Fibroblast of lung (primary cell): ENCODE measurements at regions not wholly inside any gene's neighbourhood (a gene's known extent, or its start where the extent isn't known, plus 50 kb on each side); places are given as distances from the start of the nearest gene placed in this dataset.

ENCODE experiments used
- EZH2 ChIP-seq: IDR thresholded peaks from 2 replicates; pipeline ENCODE4 v1.5.1; 2012; ENCODE audit warnings: low read length, control low read depth, mild to moderate bottlenecking; ENCODE audit errors: missing control alignments
- TF ChIP-seq, protein P1 (sequence below), 2 donors: IDR thresholded peaks in 1 of 2; conservative IDR thresholded peaks in 1 of 2; 1 replicate in 1 of 2; 2 replicates in 1 of 2; pipeline ENCODE4 v1.5.1; 2011 to 2012; ENCODE audit warnings: low read length in 2 of 2, control low read depth in 1 of 2, inconsistent platforms in 1 of 2, low read depth in 1 of 2, mild to moderate bottlenecking in 1 of 2

- TF ChIP-seq, protein P1, sequence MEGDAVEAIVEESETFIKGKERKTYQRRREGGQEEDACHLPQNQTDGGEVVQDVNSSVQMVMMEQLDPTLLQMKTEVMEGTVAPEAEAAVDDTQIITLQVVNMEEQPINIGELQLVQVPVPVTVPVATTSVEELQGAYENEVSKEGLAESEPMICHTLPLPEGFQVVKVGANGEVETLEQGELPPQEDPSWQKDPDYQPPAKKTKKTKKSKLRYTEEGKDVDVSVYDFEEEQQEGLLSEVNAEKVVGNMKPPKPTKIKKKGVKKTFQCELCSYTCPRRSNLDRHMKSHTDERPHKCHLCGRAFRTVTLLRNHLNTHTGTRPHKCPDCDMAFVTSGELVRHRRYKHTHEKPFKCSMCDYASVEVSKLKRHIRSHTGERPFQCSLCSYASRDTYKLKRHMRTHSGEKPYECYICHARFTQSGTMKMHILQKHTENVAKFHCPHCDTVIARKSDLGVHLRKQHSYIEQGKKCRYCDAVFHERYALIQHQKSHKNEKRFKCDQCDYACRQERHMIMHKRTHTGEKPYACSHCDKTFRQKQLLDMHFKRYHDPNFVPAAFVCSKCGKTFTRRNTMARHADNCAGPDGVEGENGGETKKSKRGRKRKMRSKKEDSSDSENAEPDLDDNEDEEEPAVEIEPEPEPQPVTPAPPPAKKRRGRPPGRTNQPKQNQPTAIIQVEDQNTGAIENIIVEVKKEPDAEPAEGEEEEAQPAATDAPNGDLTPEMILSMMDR (conservative IDR thresholded peaks at IDR 0.05 in 1 of 2, IDR thresholded peaks at IDR 0.05 in 1 of 2; ENCODE audit: low read depth in 1 of 2, low read length in 2 of 2): no peak
- no peak for TF ChIP-seq EZH2
Observed at GRCh38 chr10:30169342-30169741, 110.0 kb upstream of the JCAD start.
